Type B pancreatic cell (in vitro differentiated cells): ENCODE measurements at regions not wholly inside any gene's neighbourhood (a gene's known extent, or its start where the extent isn't known, plus 50 kb on each side); places are given as distances from the start of the nearest gene placed in this dataset.

Source experiments
- DNase-seq: peaks from one replicate; pipeline ENCODE4 v3.0.0; 2021; ENCODE audit warnings: mixed read lengths; ENCODE audit not compliant: unreplicated experiment; ENCODE audit errors: extremely low spot score
- H3K27ac Mint-ChIP-seq: 2 replicates; pipeline ENCODE4 v1.8.0; 2021; ENCODE audit warnings: mild to moderate bottlenecking, mixed read lengths
- H3K27me3 Mint-ChIP-seq: 2 replicates; pipeline ENCODE4 v1.8.0; 2021; ENCODE audit warnings: mixed read lengths
- H3K36me3 Mint-ChIP-seq: 2 replicates; pipeline ENCODE4 v1.8.0; 2021; ENCODE audit warnings: mixed read lengths
- H3K4me1 Mint-ChIP-seq: one replicate; pipeline ENCODE4 v1.8.0; 2021; ENCODE audit warnings: mixed read lengths; ENCODE audit not compliant: unreplicated experiment
- H3K4me3 Mint-ChIP-seq: 2 replicates; pipeline ENCODE4 v1.8.0; 2021; ENCODE audit warnings: mild to moderate bottlenecking, mixed read lengths
- H3K9me3 Mint-ChIP-seq: 2 replicates; pipeline ENCODE4 v1.8.0; 2021; ENCODE audit warnings: mixed read lengths
- TF ChIP-seq, protein P1 (sequence below): fragments of 200-600 bp; sonication (generic); conservative IDR thresholded peaks from 2 replicates; pipeline ENCODE4 v1.5.0; 2021; ENCODE audit warnings: antibody characterized with exemption, mild to moderate bottlenecking

GRCh38 chr10:118922226-118922625 lies 107.3 kb upstream of the NANOS1 start:
- Mint-ChIP-seq H3K4me1 (no peaks in the 10 kb centered on the region), H3K36me3 (no peaks in the 10 kb centered on the region), H3K9me3 (no peaks in the 10 kb centered on the region), H3K4me3 (no peak overlapping the region), H3K27ac (no peak overlapping the region), H3K27me3 (peaks cover 4% of the 10 kb centered on the region)
- DNase-seq: peak; percentile 2
- TF ChIP-seq, protein P1, sequence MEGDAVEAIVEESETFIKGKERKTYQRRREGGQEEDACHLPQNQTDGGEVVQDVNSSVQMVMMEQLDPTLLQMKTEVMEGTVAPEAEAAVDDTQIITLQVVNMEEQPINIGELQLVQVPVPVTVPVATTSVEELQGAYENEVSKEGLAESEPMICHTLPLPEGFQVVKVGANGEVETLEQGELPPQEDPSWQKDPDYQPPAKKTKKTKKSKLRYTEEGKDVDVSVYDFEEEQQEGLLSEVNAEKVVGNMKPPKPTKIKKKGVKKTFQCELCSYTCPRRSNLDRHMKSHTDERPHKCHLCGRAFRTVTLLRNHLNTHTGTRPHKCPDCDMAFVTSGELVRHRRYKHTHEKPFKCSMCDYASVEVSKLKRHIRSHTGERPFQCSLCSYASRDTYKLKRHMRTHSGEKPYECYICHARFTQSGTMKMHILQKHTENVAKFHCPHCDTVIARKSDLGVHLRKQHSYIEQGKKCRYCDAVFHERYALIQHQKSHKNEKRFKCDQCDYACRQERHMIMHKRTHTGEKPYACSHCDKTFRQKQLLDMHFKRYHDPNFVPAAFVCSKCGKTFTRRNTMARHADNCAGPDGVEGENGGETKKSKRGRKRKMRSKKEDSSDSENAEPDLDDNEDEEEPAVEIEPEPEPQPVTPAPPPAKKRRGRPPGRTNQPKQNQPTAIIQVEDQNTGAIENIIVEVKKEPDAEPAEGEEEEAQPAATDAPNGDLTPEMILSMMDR: no peak

DNA sequence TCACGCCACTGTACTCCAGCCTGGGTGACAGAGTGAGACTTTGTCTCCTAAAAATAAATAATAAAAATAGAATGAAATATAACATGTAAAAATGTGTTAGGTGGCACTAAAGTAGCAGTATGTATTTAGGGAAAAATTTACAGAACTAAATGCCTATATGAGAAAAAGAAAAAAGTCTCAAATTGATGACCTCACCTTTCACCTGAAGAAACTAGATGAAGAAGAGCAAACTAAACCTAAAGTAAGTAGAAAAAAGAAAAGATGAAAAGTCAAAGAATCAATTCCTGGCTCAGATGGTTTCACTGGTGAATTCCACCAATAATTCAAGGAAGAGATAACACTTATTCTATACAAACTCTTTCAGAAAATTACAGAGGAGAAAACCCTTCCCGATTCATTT lies 106.5 kb upstream of the NANOS1 start:
- Mint-ChIP-seq H3K4me3 (no peak overlapping the region), H3K4me1 (no peaks in the 10 kb centered on the region), H3K27ac (no peak overlapping the region), H3K36me3 (no peaks in the 10 kb centered on the region), H3K27me3 (peaks cover 4% of the 10 kb centered on the region), H3K9me3 (no peaks in the 10 kb centered on the region)
- DNase-seq: no peak
- TF ChIP-seq, protein P1: no peak

DNA sequence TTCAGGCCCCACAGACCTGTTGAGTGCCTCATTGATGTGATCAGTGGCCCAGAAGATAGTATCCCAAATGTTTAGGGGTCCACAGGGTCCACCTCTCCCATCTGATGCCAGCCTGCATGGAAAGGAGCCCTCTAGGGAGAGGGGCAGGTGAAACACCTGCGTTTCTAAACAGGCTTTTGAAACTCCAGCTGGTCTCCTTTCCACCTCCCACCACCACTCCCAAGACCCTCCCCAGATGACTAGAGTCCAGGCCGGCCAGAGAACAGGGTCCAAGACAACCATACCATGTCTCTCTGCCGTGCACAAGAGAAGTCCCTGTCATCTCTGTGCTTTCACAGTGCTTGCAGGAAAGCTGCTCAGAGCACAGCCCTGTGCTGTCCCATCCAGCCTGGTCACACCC lies 105.0 kb upstream of the NANOS1 start:
- no peak overlapping the region for H3K27ac Mint-ChIP-seq
- no peaks in the 10 kb centered on the region for H3K9me3 Mint-ChIP-seq
- TF ChIP-seq, protein P1: no peak
- no peaks in the 10 kb centered on the region for H3K36me3 Mint-ChIP-seq
- H3K4me1 Mint-ChIP-seq: no peaks in the 10 kb centered on the region
- peaks cover 4% of the 10 kb centered on the region for H3K27me3 Mint-ChIP-seq
- H3K4me3 Mint-ChIP-seq: no peak overlapping the region
- peak; percentile 37 for DNase-seq

DNA sequence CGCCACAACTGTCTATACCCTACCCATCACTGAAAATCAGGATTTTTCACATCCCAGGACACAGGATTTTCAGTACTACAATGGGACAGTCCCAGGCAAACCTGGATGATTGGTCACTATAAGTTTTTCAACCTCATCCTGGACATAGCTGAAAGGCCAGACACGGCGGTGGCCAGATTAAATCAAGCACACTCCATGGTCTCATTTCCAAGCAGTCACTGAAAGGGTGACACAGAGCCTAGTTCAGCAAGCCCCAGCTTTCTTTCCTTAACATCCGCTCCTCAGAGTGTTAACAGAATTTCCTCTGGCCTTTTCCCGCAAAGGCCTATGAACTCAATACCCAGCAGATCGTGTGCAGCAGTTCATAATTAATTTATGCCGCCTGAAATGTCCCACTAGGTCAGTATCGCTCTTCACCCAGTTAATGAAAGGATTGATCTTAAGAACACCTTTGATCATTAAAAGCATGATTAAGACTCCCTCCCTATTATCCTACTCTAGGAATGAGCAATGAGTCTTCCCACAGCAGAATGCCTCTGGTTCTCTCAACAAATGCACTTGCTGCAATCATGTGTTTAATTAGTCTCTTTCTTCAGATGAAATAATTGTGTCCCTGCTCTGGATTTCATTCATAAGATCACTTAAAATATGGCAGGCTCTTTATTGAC lies 104.0 kb upstream of the NANOS1 start:
- peaks cover 4% of the 10 kb centered on the region for H3K27me3 Mint-ChIP-seq
- H3K9me3 Mint-ChIP-seq: no peaks in the 10 kb centered on the region
- TF ChIP-seq, protein P1: no peak
- no peak overlapping the region for H3K4me3 Mint-ChIP-seq
- no peaks in the 10 kb centered on the region for H3K36me3 Mint-ChIP-seq
- no peaks in the 10 kb centered on the region for H3K4me1 Mint-ChIP-seq
- H3K27ac Mint-ChIP-seq: no peak overlapping the region
- DNase-seq: peak; percentile 2

DNA sequence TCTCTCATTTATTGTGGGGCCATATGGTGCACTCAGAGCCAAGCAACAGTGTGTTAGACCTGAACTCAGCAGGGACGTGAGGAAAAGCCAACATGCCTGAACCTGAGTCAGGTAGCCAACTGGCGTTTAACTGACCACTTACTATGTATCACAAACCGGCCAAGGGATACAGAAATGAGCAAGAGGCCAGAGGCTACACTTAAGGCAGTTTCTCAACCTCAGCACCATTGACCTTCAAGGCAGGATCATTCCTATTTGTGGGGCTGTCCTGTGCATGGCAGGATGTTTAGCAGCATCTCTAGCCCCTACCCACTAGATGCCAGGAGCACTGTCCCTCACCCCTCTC lies 103.5 kb upstream of the NANOS1 start:
- Mint-ChIP-seq H3K9me3 (no peaks in the 10 kb centered on the region), H3K36me3 (no peaks in the 10 kb centered on the region), H3K4me3 (no peak overlapping the region), H3K27me3 (peaks cover 4% of the 10 kb centered on the region), H3K4me1 (no peaks in the 10 kb centered on the region), H3K27ac (no peak overlapping the region)
- peak; percentile 10 for DNase-seq
- TF ChIP-seq, protein P1: no peak

GRCh38 chr10:118926441-118926840 lies 103.1 kb upstream of the NANOS1 start:
- Mint-ChIP-seq H3K4me3 (no peak overlapping the region), H3K27me3 (peaks cover 4% of the 10 kb centered on the region), H3K9me3 (no peaks in the 10 kb centered on the region), H3K27ac (no peak overlapping the region), H3K4me1 (no peaks in the 10 kb centered on the region), H3K36me3 (no peaks in the 10 kb centered on the region)
- TF ChIP-seq, protein P1: no peak
- peak; percentile 15 for DNase-seq
